OCI-LY1 (cell line): ENCODE measurements at regions not wholly inside any gene's neighbourhood (a gene's known extent, or its start where the extent isn't known, plus 50 kb on each side); places are given as distances from the start of the nearest gene placed in this dataset.

Experiments
- CTCF ChIP-seq: fragments of 200-600 bp; sonication (generic), shearing (Covaris generic); IDR thresholded peaks from 2 replicates; pipeline ENCODE4 v1.5.1; 2017; ENCODE audit warnings: mild to moderate bottlenecking, antibody characterized with exemption, low read length, moderate library complexity, mixed read lengths
- EZH2 ChIP-seq: fragments of 200-600 bp; sonication (generic), shearing (Covaris generic); IDR thresholded peaks from 2 replicates; pipeline ENCODE4 v1.8.0; 2017; ENCODE audit warnings: borderline replicate concordance, mixed run types, mild to moderate bottlenecking, antibody characterized with exemption, low read length, moderate library complexity, mixed read lengths

GRCh38 chr2:104616856-104617255, 237.1 kb upstream of the POU3F3 start:
- TF ChIP-seq CTCF (no peak), EZH2 (no peak)
